ENCODE measurements at regions not wholly inside any gene's neighbourhood (a gene's known extent, or its start where the extent isn't known, plus 50 kb on each side); places are given as distances from the start of the nearest gene placed in this dataset.

- TF ChIP-seq TARDBP (IDR thresholded peaks at IDR 0.05) (no peak), HDGF (IDR thresholded peaks at IDR 0.05; ENCODE audit: borderline replicate concordance) (no peak), BHLHE40 (IDR thresholded peaks at IDR 0.05; ENCODE audit: borderline replicate concordance) (no peak), PKNOX1 (IDR thresholded peaks at IDR 0.05) (no peak), FOXM1 (IDR thresholded peaks at IDR 0.05; ENCODE audit: borderline replicate concordance) (no peak), L3MBTL2 (conservative IDR thresholded peaks at IDR 0.05) (no peak), LEF1 (IDR thresholded peaks at IDR 0.05; ENCODE audit: borderline replicate concordance) (no peak), ARNT (IDR thresholded peaks at IDR 0.05) (no peak)
These were observed 328.2 kb upstream of the LRATD1 start for GRCh38 chr2:14304326-14304725.

Measured in HEK293T (cell line).